Central memory CD4-positive, alpha-beta T cell (primary cell): ENCODE measurements at regions not wholly inside any gene's neighbourhood (a gene's known extent, or its start where the extent isn't known, plus 50 kb on each side); places are given as distances from the start of the nearest gene placed in this dataset.
"Not testable (repeated sequence)": the region's sequence is repeated elsewhere in the genome, so short reads cannot be mapped to it uniquely, and the experiment has no call there.

Source experiments
- DNase-seq: peaks from one replicate; pipeline ENCODE4 v3.0.0; 2022

DNA sequence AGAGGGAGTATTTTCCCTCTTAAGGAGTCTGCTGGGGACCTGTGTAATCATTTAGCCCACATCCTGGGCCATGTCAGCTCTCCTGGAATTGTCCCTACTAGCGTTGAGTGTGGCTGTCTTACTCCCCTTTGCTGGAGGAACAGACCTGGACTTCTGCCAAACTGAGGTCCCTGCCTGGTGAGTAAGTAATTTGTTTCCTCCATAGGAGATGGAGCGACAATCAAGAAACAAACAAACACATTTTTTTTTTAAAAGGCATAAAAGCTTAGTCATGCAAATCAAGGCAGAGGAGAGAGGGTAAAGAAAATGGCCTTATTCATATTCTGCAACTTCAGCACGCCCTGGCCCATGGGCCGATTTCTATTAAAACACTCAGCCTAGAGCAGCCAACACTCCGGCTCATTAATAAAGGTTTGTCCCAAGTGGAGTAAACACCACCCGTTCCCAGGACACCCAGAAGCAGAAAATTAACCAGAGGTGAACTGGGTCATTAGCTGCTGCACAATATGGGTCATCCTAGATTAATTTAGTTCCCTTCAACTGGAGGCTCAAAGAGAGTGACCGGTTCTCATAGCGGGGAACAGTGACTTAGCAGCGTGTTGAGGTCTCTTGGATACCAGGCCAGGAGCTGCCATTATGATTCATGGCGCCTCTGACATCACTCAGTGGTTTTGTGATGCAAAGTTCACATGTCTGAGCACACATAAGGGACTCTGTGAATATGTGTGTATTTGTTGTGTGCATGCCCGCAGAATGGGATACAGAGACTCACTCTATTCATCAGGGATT lies 165.0 kb upstream of the SULF2 start:
- DNase-seq = no peak

GRCh38 chr20:47949230-47949629 lies 163.9 kb upstream of the SULF2 start:
- no peak for DNase-seq

DNA sequence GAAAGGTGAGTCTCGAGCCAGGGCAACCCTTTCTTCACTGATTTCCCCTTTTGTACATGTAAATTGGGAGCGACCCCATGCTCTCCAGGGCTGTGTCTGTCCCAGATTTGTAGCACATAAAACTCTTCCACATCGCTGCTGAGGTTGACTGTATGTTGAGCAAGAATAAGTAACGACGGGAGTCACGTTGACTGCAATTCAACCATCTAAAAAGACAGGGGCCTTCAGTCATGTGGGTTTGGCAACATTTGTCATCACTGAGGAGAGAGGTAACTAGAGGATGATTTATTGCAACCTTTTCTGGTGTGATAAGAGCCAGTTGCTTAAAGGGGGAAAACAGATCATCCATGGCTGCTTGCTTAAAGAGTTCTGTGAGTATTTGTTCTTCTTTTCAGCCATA lies 159.4 kb upstream of the SULF2 start:
- no peak for DNase-seq

DNA sequence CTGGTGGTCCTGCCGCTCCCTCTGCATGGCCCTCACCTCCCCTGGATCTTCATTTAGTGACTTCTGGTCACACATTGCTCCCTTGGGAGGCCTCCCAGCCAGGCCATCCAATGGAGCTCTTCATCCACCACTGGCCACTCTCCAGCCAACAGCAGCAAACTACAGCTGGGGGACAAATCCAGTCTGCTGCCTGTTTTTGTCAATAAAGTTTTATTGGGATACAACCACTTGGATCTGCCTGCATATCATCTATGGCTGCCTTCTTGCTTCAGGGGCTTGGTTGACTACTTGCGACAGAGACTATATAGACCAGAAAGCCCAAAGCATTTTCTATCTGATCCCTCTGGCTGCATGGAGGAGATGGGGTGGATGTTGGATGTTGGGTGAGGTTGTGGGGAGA lies 156.6 kb upstream of the SULF2 start:
- DNase-seq = no peak

DNA sequence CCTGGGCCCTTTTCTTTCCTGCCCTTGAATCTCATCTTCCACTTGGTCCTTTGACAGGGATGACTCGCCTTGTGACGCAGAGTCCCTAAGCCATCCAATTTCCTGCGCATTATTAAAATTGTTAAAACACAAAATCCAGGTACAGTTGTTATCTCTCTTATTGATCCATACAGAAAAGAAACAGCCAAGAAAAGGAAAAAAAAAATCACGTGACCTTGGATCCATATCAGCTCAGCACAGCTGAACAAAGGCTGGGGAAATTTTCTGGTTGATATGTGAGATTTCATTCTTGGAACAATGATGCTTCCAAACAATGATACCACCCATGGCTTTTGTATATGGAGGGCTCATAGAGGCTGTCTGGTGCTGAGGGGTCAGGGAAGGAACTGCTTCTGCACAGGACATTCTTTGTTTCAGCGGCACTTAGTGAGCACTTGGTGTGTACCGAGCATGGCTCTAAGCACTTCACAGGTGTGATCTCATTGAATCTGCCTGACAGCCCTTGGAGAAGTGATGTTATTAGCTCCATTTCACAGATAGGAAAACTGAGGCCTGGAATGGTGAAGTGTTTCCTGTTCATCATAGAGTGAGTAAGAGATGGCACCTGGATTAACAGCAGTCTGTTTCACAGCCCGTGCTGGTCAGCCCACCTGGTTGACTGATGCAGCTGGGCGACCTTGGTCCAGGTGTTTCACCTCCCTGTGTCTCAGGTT lies 155.0 kb upstream of the SULF2 start:
- no peak for DNase-seq

GRCh38 chr20:47936612-47937011 lies 151.3 kb upstream of the SULF2 start:
- no peak for DNase-seq

- no peak for DNase-seq
These were observed 149.5 kb upstream of the SULF2 start for GRCh38 chr20:47934761-47935160.

- DNase-seq = no peak
These were observed 146.2 kb upstream of the SULF2 start for GRCh38 chr20:47931443-47931842.

- no peak for DNase-seq
These were observed 145.7 kb upstream of the SULF2 start for GRCh38 chr20:47931002-47931401.

GRCh38 chr20:47929368-47930115 lies 144.3 kb upstream of the SULF2 start:
- no peak for DNase-seq

DNA sequence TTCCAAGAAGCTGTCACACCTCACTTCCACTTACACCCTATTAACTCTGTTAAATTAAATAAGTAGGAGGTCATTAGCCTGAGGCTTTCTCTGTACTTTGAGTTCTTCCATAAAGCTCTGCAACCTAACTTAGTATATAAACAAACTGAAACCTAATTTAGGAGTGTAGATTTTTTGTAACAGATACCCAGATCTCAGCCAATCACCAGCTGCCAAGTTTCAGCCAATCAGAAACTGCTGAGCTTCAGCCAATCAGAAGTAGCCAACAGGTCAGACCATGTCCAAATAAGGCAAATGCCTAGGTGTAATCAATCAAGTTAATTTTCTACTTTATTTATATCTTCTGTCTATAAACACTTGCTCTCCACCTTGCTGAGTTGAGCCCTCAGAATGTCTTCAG lies 142.7 kb upstream of the SULF2 start:
- DNase-seq = no peak

GRCh38 chr20:47927385-47927851 lies 142.1 kb upstream of the SULF2 start:
- DNase-seq = no peak

DNA sequence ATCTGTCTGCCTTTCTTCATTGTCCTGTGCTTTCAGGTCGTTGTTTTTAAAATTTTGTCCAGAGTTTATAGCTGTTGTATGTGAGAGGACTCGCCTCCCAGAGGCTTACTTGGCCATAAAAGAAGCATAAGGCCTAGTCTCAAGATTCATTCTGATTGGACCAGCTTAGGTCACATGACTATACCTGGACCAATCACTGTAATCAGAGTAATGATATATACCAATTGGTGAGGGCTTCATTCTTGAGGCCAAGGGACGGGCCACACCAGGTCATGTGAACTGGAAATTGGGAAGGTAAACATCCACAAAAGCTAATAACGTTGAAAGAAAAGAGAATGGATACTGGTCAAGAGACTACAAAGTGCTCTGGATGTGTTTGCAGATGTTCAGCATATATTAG lies 141.4 kb upstream of the SULF2 start:
- no peak for DNase-seq

GRCh38 chr20:47925593-47925992 lies 140.3 kb upstream of the SULF2 start:
- no peak for DNase-seq

- DNase-seq = no peak
These were observed 137.0 kb upstream of the SULF2 start for GRCh38 chr20:47922269-47922668.

- not testable (repeated sequence) for DNase-seq
These were observed 136.5 kb upstream of the SULF2 start for GRCh38 chr20:47921829-47922228.

GRCh38 chr20:47921408-47921807 lies 136.1 kb upstream of the SULF2 start:
- DNase-seq = no peak

DNA sequence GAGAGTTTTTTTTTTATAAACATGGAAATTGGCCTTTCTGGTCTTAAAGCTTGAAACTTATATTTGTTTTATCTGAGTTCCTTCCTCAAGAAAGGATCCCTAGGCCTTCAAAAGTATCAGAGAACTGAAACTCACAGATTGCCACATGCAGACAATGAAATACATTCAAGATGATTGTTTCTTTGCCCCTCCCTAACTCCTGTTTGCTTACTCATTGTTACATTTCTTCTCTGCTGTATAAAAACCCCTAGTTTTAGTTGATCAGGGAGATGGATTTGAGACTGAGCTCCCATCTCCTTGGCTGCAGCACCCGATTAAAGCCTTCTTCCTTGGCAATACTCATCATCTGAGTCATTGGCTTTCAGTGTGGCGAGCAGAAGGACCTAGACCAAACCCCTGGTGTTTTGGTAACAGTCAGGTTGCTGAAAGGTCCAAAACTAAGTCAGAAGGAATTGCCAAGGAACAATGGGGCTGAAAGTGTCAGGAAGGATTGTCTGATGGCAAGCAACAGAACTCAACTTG lies 132.3 kb upstream of the SULF2 start:
- no peak for DNase-seq

GRCh38 chr20:47915495-47915894 lies 130.2 kb upstream of the SULF2 start:
- DNase-seq = no peak

GRCh38 chr20:47914792-47915191 lies 129.5 kb upstream of the SULF2 start:
- DNase-seq = no peak

DNA sequence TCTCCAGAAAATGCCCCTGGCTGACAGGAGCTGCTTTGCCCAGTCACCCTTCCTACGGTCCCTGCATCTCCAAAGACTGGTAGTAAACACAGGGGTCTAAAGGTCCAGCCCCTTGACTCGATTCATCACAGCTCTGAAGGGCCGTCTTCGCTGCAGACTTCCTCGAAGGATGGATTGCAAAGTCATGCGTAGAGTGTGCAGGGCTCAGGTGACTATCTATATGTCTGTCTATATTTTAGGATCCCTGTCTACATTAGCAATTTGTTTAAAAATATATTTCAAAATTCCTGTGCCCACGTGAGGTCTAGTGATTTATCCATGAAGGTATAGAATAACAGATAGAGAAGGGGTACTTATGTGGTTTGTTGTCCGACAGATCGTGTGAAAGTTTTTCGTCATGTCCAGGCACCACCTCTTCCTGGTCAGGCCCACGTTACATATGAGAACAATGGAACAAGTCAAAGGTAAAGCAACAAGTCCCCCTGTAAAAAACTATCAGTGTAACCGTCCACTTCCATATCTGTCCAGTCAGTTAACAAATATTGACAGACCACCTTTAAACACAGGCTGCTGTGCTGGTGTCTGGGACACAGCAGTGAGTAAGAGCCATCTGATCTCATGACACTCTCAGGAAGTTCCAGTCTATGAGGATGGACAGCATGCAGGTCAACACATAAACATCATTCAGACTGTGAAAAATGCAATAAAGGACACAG lies 127.7 kb upstream of the SULF2 start:
- not testable (repeated sequence) for DNase-seq

- not testable (repeated sequence) for DNase-seq
These were observed 126.9 kb upstream of the SULF2 start for GRCh38 chr20:47912165-47912564.
